SH-SY5Y (cell line): ENCODE measurements at regions not wholly inside any gene's neighbourhood (a gene's known extent, or its start where the extent isn't known, plus 50 kb on each side); places are given as distances from the start of the nearest gene placed in this dataset.

Experiments
- GATA2 ChIP-seq: IDR thresholded peaks from 2 replicates; pipeline ENCODE4 v1.6.1; 2011; ENCODE audit warnings: mild to moderate bottlenecking, low read depth, low read length
- GATA3 ChIP-seq: IDR thresholded peaks from 2 replicates; pipeline ENCODE4 v1.6.1; 2011; ENCODE audit warnings: low read depth, mild to moderate bottlenecking, low read length, moderate library complexity

DNA sequence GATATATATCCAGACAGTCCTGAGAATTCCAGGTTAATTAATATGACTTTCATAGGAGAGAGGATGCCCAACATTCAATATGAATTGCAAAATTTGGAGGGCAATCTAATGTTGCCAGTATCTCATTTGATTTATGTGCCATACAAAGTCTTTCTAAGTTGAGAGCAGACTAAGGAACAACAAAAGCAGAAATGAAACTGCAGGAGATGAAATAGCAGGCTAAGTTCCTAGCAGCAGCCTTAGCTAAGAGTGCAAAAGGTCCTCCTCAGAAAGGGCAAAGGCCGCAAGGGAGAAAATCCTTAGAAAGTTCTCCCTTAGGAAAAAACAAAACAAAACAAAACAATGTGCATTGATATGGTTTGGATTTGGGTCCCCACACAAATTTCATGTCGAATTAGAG is 602.9 kb upstream of the HTR2C start:
- TF ChIP-seq GATA2 (no peak), GATA3 (no peak)
